IPS-18a (cell line): ENCODE measurements at regions not wholly inside any gene's neighbourhood (a gene's known extent, or its start where the extent isn't known, plus 50 kb on each side); places are given as distances from the start of the nearest gene placed in this dataset.

Experiments used
- H3K27ac ChIP-seq: one replicate; pipeline ENCODE4 v1.5.1; 2013; ENCODE audit warnings: low read length
- H3K27me3 ChIP-seq: one replicate; pipeline ENCODE4 v1.6.1; 2013; ENCODE audit warnings: mild to moderate bottlenecking, low read length; ENCODE audit not compliant: control insufficient read depth, insufficient read depth
- H3K36me3 ChIP-seq: one replicate; pipeline ENCODE4 v1.6.1; 2013; ENCODE audit warnings: low read depth, low read length; ENCODE audit not compliant: control insufficient read depth
- H3K4me1 ChIP-seq: one replicate; pipeline ENCODE4 v1.6.1; 2013; ENCODE audit warnings: low read depth, low read length; ENCODE audit not compliant: control insufficient read depth
- H3K4me3 ChIP-seq: one replicate; pipeline ENCODE4 v1.5.1; 2013; ENCODE audit warnings: low read length
- H3K9ac ChIP-seq: one replicate; pipeline ENCODE4 v1.6.1; 2013; ENCODE audit warnings: mild to moderate bottlenecking, low read length, moderate library complexity
- H3K9me3 ChIP-seq: one replicate; pipeline ENCODE4 v1.6.1; 2013; ENCODE audit warnings: low read depth, low read length; ENCODE audit not compliant: control insufficient read depth

- Histone ChIP-seq H3K4me3 (no peak overlapping the region), H3K27me3 (no peaks in the 10 kb centered on the region), H3K4me1 (no peaks in the 10 kb centered on the region), H3K27ac (no peak overlapping the region), H3K9me3 (peaks cover 2% of the 10 kb centered on the region), H3K36me3 (no peaks in the 10 kb centered on the region), H3K9ac (no peak overlapping the region)
Measured at GRCh38 chr14:44041700-44042099, 465.4 kb downstream of the FSCB start.

DNA sequence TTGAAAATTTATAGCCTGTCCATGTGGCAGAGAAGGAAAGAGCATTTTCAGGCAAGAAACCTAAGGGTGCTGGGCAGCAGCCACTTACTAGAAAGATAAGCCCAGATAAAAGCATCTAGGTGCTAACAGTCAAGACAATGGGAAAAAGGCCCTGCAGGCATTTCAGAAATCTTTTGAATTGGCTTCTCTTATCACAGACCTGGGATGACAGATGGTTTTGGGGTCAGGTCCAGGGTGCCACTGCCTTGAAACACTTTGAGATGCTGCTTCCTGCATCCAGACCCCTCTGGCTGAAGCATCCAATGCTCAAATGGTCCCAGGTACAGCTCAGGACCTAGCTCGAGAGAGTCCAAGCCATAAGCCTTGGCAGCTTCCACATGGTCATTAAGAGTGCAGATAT is 466.5 kb downstream of the FSCB start:
- H3K27me3 ChIP-seq = no peaks in the 10 kb centered on the region
- peaks cover 2% of the 10 kb centered on the region for H3K9me3 ChIP-seq

GRCh38 chr14:44036248-44036647 is 470.8 kb downstream of the FSCB start:
- Histone ChIP-seq H3K27ac (no peak overlapping the region), H3K4me1 (peaks cover 2% of the 10 kb centered on the region), H3K9ac (no peak overlapping the region), H3K36me3 (no peaks in the 10 kb centered on the region), H3K4me3 (no peak overlapping the region), H3K27me3 (no peaks in the 10 kb centered on the region), H3K9me3 (peaks cover 2% of the 10 kb centered on the region)

More for the DNA sequence above, 466.5 kb downstream of the FSCB start:
- Histone ChIP-seq H3K27ac (no peak overlapping the region), H3K4me1 (no peaks in the 10 kb centered on the region), H3K4me3 (no peak overlapping the region), H3K36me3 (no peaks in the 10 kb centered on the region), H3K9ac (no peak overlapping the region)

DNA sequence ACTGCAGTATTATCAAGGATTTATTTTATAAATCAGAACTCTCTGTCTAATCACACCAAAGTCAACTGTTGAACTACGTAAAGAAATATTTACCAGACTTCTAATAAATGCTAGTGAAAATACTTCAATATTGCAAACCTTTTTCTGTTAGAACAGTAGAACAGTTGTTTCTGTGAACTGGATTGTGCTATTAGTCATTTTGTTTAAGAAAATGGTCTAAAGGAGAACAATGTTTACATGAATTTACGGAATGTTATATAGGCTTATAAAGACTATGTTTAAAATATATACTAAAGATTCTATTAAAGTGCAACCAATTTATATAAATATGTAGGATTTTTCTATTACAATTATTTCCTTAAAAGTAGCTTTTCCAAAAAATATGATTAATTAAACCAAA is 471.4 kb downstream of the FSCB start:
- no peak overlapping the region for H3K9ac ChIP-seq
- H3K4me1 ChIP-seq = peaks cover 8% of the 10 kb centered on the region
- H3K9me3 ChIP-seq = peaks cover 2% of the 10 kb centered on the region
- no peaks in the 10 kb centered on the region for H3K36me3 ChIP-seq
- no peak overlapping the region for H3K4me3 ChIP-seq
- no peak overlapping the region for H3K27ac ChIP-seq
- H3K27me3 ChIP-seq = no peaks in the 10 kb centered on the region

DNA sequence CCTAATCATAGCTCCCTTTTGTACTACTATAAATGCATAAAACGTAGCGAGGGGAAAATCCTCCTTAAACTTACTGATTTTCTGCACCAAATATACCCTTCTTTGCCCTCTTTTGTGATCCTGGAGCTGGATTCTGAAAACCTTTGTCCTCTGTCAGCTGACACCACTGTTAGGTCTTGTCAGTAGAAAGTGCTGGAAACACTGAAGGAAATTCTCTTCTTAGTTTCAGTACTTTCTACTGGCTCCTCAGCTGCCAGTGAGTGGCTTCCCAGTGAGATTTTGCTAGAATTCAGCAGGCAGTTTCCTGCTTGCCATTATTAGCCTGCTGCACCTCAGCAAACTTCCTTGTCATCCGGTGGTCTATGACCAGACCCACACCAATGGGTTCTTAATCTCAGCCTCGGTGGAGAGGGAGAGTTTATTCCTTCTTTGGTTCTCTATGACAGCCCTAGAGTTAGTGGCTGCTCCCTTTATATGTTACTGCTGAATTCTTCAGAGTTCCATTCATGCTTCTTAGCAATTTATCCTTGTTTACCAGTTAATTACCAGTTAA is 476.2 kb downstream of the FSCB start:
- Histone ChIP-seq H3K27ac (no peak overlapping the region), H3K9me3 (no peaks in the 10 kb centered on the region), H3K4me1 (peaks cover 10% of the 10 kb centered on the region), H3K9ac (no peak overlapping the region), H3K4me3 (no peak overlapping the region), H3K36me3 (no peaks in the 10 kb centered on the region), H3K27me3 (no peaks in the 10 kb centered on the region)

DNA sequence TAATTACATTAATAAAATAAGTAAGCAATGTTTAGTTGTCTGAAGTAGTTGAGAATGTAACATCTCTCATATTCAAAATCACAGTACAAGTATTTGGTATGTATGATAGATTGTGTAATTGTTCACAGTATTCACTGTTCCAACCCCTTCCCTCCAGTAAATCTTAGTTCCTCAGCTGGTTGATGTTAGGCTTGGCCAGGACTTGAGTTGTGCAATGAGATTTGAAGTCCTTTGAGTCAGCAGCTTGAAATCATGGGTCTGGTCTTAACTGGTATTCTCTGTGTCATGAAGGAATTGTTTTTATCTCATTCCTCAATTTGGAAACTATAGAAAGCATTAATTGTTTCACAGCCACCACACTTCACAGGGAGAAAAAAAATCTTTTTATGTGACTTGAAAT is 477.1 kb downstream of the FSCB start:
- H3K9me3 ChIP-seq = no peaks in the 10 kb centered on the region
- no peaks in the 10 kb centered on the region for H3K27me3 ChIP-seq
- no peaks in the 10 kb centered on the region for H3K36me3 ChIP-seq
- H3K4me3 ChIP-seq = no peak overlapping the region
- no peak overlapping the region for H3K27ac ChIP-seq
- peaks cover 10% of the 10 kb centered on the region for H3K4me1 ChIP-seq
- no peak overlapping the region for H3K9ac ChIP-seq

DNA sequence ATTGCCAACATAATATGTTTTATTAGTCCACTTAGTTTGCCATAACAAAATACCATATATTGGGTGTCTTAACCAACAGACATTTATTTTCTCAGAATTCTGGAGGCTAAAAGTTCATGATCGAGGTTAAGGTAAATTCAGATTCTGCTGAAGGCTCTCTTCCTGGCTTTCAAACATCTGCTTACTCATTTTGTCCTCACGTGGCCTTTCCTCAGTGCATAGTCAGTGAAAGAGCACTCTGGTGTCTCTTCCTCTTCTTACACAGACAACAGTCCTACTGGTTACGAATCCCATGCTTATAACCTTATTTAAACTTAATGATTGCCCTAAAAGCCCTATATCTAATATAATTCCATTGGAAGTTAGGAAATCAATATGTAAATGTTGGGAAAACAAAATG is 479.7 kb downstream of the FSCB start:
- Histone ChIP-seq H3K27ac (no peak overlapping the region), H3K4me3 (no peak overlapping the region), H3K9me3 (no peaks in the 10 kb centered on the region), H3K4me1 (peaks cover 10% of the 10 kb centered on the region), H3K9ac (no peak overlapping the region), H3K27me3 (no peaks in the 10 kb centered on the region), H3K36me3 (no peaks in the 10 kb centered on the region)

- no peak overlapping the region for H3K4me3 ChIP-seq
- H3K27ac ChIP-seq = no peak overlapping the region
- H3K36me3 ChIP-seq = no peaks in the 10 kb centered on the region
- no peaks in the 10 kb centered on the region for H3K4me1 ChIP-seq
- H3K27me3 ChIP-seq = no peaks in the 10 kb centered on the region
- no peak overlapping the region for H3K9ac ChIP-seq
- no peaks in the 10 kb centered on the region for H3K9me3 ChIP-seq
Measured at GRCh38 chr14:44010595-44010994, 496.5 kb downstream of the FSCB start.

DNA sequence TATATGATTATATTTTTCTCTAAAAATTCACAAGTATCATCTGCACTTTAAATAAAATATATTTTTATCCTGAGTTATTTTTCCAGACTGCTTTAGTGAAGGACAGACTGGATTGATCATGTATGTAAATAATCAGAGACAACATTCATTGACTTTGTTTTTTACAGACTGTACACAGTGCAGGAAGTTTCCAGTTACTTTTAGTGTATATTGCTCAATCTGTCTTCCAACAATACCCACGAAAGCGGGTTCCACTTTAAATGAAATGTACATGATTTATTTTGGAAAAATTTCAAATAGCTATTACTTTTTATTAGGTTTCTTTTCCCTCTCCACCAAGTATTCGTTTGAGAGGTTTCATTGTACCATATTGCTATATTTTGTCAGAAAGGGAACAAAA is 497.0 kb downstream of the FSCB start:
- Histone ChIP-seq H3K36me3 (no peaks in the 10 kb centered on the region), H3K27ac (no peak overlapping the region), H3K4me1 (no peaks in the 10 kb centered on the region), H3K9me3 (no peaks in the 10 kb centered on the region), H3K9ac (no peak overlapping the region), H3K27me3 (no peaks in the 10 kb centered on the region), H3K4me3 (no peak overlapping the region)

GRCh38 chr14:44009642-44010041 is 497.4 kb downstream of the FSCB start:
- Histone ChIP-seq H3K9me3 (no peaks in the 10 kb centered on the region), H3K36me3 (no peaks in the 10 kb centered on the region), H3K9ac (no peak overlapping the region), H3K4me3 (no peak overlapping the region), H3K27me3 (no peaks in the 10 kb centered on the region), H3K4me1 (no peaks in the 10 kb centered on the region), H3K27ac (no peak overlapping the region)

DNA sequence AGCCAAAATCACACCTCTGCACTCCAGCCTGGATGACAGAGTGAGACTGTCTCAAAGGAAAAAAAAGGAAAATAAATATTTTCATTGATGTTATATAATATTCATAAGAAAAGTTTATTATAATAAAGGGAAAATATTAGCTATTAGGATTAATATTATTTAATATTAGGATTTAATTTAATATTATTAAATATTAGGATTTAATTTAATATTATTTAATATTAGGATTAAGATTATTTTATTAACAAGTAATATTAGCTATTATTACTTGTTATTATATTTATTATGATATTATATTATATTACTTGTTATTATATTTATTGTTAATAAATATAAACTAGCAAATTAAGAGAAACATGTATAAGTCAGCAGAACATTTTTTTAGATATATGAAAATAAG is 518.1 kb downstream of the FSCB start:
- H3K9ac ChIP-seq = no peak overlapping the region
- H3K4me1 ChIP-seq = no peaks in the 10 kb centered on the region
- H3K27me3 ChIP-seq = no peaks in the 10 kb centered on the region
- no peak overlapping the region for H3K27ac ChIP-seq
- H3K9me3 ChIP-seq = no peaks in the 10 kb centered on the region
- H3K36me3 ChIP-seq = no peaks in the 10 kb centered on the region
- H3K4me3 ChIP-seq = no peak overlapping the region

- no peaks in the 10 kb centered on the region for H3K4me1 ChIP-seq
- no peaks in the 10 kb centered on the region for H3K27me3 ChIP-seq
- no peaks in the 10 kb centered on the region for H3K36me3 ChIP-seq
- no peak overlapping the region for H3K9ac ChIP-seq
- H3K4me3 ChIP-seq = no peak overlapping the region
- H3K27ac ChIP-seq = no peak overlapping the region
- H3K9me3 ChIP-seq = peaks cover 2% of the 10 kb centered on the region
Measured at GRCh38 chr14:43983721-43984120, 523.4 kb downstream of the FSCB start.
